BJ (cell line): ENCODE measurements at regions not wholly inside any gene's neighbourhood (a gene's known extent, or its start where the extent isn't known, plus 50 kb on each side); places are given as distances from the start of the nearest gene placed in this dataset.

Experiments used
- CTCF ChIA-PET: fragments of 350-600 bp; formaldehyde crosslinking; extraction: SDS; loops from one replicate; lab custom pipeline; 2021; ENCODE audit warnings: antibody characterized with exemption, inconsistent platforms; lab: Yijun Ruan, JAX
- POLR2A ChIA-PET: fragments of 300-600 bp; sonication (Branson Sonifier 250); formaldehyde crosslinking; extraction: SDS; loops from one replicate; lab custom pipeline; 2021; ENCODE audit warnings: antibody characterized with exemption; lab: Charles Lee
- DNase-seq: peaks from one replicate; pipeline ENCODE4 v3.0.0-alpha.2; 2011; ENCODE audit warnings: low read depth
- H3K27me3 ChIP-seq: 2 replicates; pipeline ENCODE4 v1.6.0; 2011; ENCODE audit warnings: low read length; ENCODE audit not compliant: control insufficient read depth, insufficient read depth
- H3K36me3 ChIP-seq: 2 replicates; pipeline ENCODE4 v1.5.1; 2011; ENCODE audit warnings: low read length; ENCODE audit not compliant: control insufficient read depth, insufficient read depth
- H3K4me3 ChIP-seq: 2 replicates; pipeline ENCODE4 v1.5.1; 2011; ENCODE audit warnings: low read depth, mild to moderate bottlenecking, control low read depth, low read length
- CTCF ChIP-seq: IDR thresholded peaks from 2 replicates; pipeline ENCODE4 v1.5.1; 2011; ENCODE audit warnings: low read depth, mild to moderate bottlenecking, control low read depth, inconsistent platforms, low read length, moderate library complexity; ENCODE audit not compliant: insufficient read depth

GRCh38 chr3:177513815-177514610, 316.7 kb upstream of the TBL1XR1 start:
- no peaks in the 10 kb centered on the region for H3K27me3 ChIP-seq
- no peak for TF ChIP-seq CTCF
- POLR2A ChIA-PET: no interaction called here
- no peaks in the 10 kb centered on the region for H3K36me3 ChIP-seq
- CTCF ChIA-PET: no interaction called here
- H3K4me3 ChIP-seq: no peak overlapping the region
- DNase-seq: no peak

- H3K4me3 ChIP-seq: no peak overlapping the region
- TF ChIP-seq CTCF: no peak
- DNase-seq: no peak
- H3K36me3 ChIP-seq: no peaks in the 10 kb centered on the region
- no peaks in the 10 kb centered on the region for H3K27me3 ChIP-seq
- CTCF ChIA-PET: no interaction called here
- POLR2A ChIA-PET: interaction anchor here (0.5 kb wide), 1 partner anchor 169 kb away, joined by 3 read pairs; no protein-coding TSS in a partner anchor
Observed at GRCh38 chr3:177514611-177515499, 317.6 kb upstream of the TBL1XR1 start.

- Histone ChIP-seq H3K36me3 (no peaks in the 10 kb centered on the region), H3K4me3 (no peak overlapping the region), H3K27me3 (no peaks in the 10 kb centered on the region)
- no peak for DNase-seq
- POLR2A ChIA-PET: no interaction called here
- TF ChIP-seq CTCF: no peak
- CTCF ChIA-PET: interaction anchor here (0.7 to 1.0 kb wide), 2 partner anchors 16 to 331 kb away, joined by 3 to 6 read pairs; no protein-coding TSS in a partner anchor
Observed at GRCh38 chr3:177515786-177516157, 318.5 kb upstream of the TBL1XR1 start.

- Histone ChIP-seq H3K27me3 (no peaks in the 10 kb centered on the region), H3K4me3 (no peak overlapping the region), H3K36me3 (no peaks in the 10 kb centered on the region)
- DNase-seq: peak; percentile 47
- TF ChIP-seq CTCF: no peak
- POLR2A ChIA-PET: interaction anchor here (0.7 kb wide), 2 partner anchors 251 to 267 kb away, joined by 4 to 9 read pairs; no protein-coding TSS in a partner anchor
- CTCF ChIA-PET: interaction anchor here (0.7 to 1.0 kb wide), 4 partner anchors 11 to 331 kb away, joined by 3 to 6 read pairs (median 3); no protein-coding TSS in a partner anchor
Observed at GRCh38 chr3:177516158-177517011, 319.1 kb upstream of the TBL1XR1 start.
